ENCODE measurements at regions not wholly inside any gene's neighbourhood (a gene's known extent, or its start where the extent isn't known, plus 50 kb on each side); places are given as distances from the start of the nearest gene placed in this dataset.

- peak in 1 of 56 donors; percentile 6 for DNase-seq
These were observed 90.6 kb upstream of the SYNDIG1 start for GRCh38 chr20:24378661-24379483.

- no peak for DNase-seq
These were observed 92.9 kb upstream of the SYNDIG1 start for GRCh38 chr20:24376311-24377099.

GRCh38 chr20:24373372-24373771 lies 96.1 kb upstream of the SYNDIG1 start:
- no peak for DNase-seq

- no peak for DNase-seq
These were observed 98.3 kb upstream of the SYNDIG1 start for GRCh38 chr20:24370911-24371695.

GRCh38 chr20:24370249-24370648 lies 99.2 kb upstream of the SYNDIG1 start:
- no peak for DNase-seq

GRCh38 chr20:24368253-24368652 lies 101.2 kb upstream of the SYNDIG1 start:
- DNase-seq, result no peak

GRCh38 chr20:24366336-24367004 lies 103.0 kb upstream of the SYNDIG1 start:
- DNase-seq, result peak in 5 of 56 donors; percentile 10 to 41 (median 25)

GRCh38 chr20:24365670-24366069 lies 103.8 kb upstream of the SYNDIG1 start:
- DNase-seq, result no peak

GRCh38 chr20:24364482-24364881 lies 104.9 kb upstream of the SYNDIG1 start:
- DNase-seq, result no peak

GRCh38 chr20:24363031-24363430 lies 106.4 kb upstream of the SYNDIG1 start:
- DNase-seq, result no peak

GRCh38 chr20:24362080-24362479 lies 107.3 kb upstream of the SYNDIG1 start:
- no peak for DNase-seq

GRCh38 chr20:24361541-24361940 lies 107.9 kb upstream of the SYNDIG1 start:
- DNase-seq, result no peak

- no peak for DNase-seq
These were observed 108.9 kb upstream of the SYNDIG1 start for GRCh38 chr20:24360531-24360930.

- no peak for DNase-seq
These were observed 110.0 kb upstream of the SYNDIG1 start for GRCh38 chr20:24359321-24360027.

- DNase-seq, result no peak
These were observed 111.5 kb upstream of the SYNDIG1 start for GRCh38 chr20:24357931-24358330.

GRCh38 chr20:24357177-24357576 lies 112.3 kb upstream of the SYNDIG1 start:
- DNase-seq, result no peak

- DNase-seq, result no peak
These were observed 116.2 kb upstream of the SYNDIG1 start for GRCh38 chr20:24353135-24353690.

- no peak for DNase-seq
These were observed 118.5 kb upstream of the SYNDIG1 start for GRCh38 chr20:24350923-24351368.

GRCh38 chr20:24341781-24342180 lies 127.6 kb upstream of the SYNDIG1 start:
- DNase-seq, result no peak

GRCh38 chr20:24340933-24341332 lies 128.5 kb upstream of the SYNDIG1 start:
- DNase-seq, result no peak

Data from nucleus accumbens (tissue), 56 donors.